ACHN (cell line): ENCODE measurements at regions not wholly inside any gene's neighbourhood (a gene's known extent, or its start where the extent isn't known, plus 50 kb on each side); places are given as distances from the start of the nearest gene placed in this dataset.
"Not testable (repeated sequence)": the region's sequence is repeated elsewhere in the genome, so short reads cannot be mapped to it uniquely, and the experiment has no call there.

Experiments used
- DNase-seq: peaks from one replicate; pipeline ENCODE4 v3.0.0-alpha.2; 2015
- in situ Hi-C: cut with HindIII; loops from 2 replicates; pipeline ENCODE4 v1.10.0; 2017; ENCODE audit warnings: low sequenced_read_pairs, low pct_ligation_motif_present, low pct_unique_long_range_greater_than_20kb

DNA sequence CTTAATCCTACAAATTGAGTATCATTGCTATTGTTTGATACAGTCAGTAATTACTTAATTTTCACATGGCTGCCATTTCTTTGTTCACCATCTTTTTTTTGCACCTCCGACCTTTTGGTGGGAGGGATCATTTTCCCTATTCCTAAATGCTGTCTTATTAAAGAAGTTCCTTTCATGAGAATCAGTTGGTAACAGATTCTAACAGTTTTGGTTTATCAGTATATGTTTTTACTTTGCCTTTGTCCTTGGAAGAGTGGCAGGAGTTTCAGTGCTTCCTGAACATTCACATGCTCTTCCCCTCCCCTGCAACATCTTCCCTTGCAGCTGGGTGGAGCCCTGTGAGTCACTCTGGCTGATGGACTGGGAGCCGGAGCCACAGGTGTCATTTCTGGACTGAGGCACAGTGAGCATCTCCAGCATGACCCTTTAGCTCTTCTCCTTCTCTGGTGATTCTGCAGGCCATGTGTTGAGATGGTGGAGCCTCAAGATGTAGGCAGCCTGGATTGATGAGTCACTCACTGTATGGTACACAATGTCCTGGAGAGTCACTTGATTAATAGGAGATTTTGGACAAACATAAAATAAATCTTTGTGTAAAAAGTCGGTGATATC lies 217.7 kb downstream of the URB2 start:
- DNase-seq = peak; percentile 22
- in situ Hi-C loops = no loop called here

- in situ Hi-C loops = no loop called here
These were observed 218.6 kb downstream of the URB2 start for GRCh38 chr1:229844675-229845074.

DNA sequence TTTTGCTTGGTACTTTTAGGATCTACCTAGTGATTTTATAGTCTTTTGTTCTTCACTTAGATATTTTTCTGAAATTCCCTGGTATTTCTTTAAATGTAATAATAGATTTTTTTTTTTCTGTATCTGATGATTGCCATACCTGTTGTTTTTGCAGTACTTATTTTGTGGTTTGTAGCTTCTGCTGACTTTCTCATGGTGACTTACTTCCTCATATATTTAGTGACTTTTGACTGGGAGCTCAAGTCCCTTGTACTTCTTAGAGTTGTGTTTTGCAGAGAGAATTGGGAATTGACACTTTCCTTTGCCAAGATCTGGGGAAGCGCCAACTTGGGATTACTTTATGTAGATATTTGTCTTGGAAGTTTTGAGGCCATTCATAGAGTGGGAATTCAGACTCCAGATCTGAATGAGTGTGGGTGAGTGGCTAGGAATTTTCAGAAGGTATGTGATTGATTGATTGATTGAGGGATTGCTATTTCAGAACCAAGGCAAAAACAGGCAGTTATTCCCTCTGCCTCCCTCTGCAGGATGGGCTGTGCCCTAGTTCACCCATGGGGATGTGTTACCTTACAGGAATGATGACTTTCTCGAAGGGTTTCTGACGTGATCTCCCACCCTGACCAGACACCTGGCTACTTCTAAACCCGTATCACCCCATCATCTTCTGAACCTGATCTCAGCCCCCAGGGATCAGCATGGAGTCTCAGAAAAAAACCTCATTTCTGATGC lies 219.5 kb downstream of the URB2 start:
- in situ Hi-C loops = no loop called here
- no peak for DNase-seq

More at GRCh38 chr1:229844675-229845074, 218.6 kb downstream of the URB2 start:
- no peak for DNase-seq

DNA sequence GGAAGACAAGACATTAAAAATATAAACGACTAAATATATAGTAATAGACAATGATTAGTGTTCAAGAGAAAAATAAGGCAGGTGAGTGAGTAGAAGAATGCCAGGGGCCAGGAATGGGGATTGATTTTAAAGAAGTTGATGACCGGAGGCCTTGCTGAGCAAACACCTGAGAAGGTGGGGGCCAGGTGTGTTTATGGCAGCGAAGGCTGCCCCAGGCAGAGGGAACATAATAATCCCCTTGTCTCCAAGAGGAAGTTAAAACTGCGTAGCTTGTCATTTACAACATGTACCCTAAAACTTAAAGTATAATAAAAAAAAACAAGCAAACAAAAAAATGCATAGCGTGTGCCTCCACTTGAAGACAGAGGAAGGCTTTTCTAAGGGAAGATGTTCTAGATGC lies 220.3 kb downstream of the URB2 start:
- in situ Hi-C loops = no loop called here
- DNase-seq = no peak

- DNase-seq = peak; percentile 43
These were observed 218.0 kb upstream of the GALNT2 start for GRCh38 chr1:229848752-229849677.

GRCh38 chr1:229851511-229851910 lies 215.5 kb upstream of the GALNT2 start:
- no peak for DNase-seq
- in situ Hi-C loops = no loop called here

More at GRCh38 chr1:229848752-229849677, 218.0 kb upstream of the GALNT2 start:
- in situ Hi-C loops = no loop called here

GRCh38 chr1:229853751-229854150 lies 213.3 kb upstream of the GALNT2 start:
- in situ Hi-C loops = no loop called here
- no peak for DNase-seq

DNA sequence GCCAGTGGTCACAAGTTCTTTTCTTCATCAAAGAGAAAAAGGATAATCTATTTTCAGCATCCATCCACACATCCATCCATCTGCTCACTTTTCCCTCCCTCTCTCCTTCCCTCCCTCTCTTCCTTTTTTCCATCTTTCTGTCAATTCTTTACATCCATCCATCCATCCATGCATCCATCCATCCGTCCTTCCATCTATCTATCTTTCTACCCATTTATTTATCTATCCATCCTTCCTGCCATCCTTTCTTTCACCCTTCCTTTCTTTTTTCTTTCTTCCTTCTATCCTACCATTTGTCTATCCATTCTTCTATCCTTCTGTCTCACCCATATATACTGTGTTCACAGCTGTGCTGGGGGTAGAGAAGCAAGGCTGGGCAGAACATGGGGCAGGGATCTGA lies 212.4 kb upstream of the GALNT2 start:
- DNase-seq = no peak
- in situ Hi-C loops = no loop called here

DNA sequence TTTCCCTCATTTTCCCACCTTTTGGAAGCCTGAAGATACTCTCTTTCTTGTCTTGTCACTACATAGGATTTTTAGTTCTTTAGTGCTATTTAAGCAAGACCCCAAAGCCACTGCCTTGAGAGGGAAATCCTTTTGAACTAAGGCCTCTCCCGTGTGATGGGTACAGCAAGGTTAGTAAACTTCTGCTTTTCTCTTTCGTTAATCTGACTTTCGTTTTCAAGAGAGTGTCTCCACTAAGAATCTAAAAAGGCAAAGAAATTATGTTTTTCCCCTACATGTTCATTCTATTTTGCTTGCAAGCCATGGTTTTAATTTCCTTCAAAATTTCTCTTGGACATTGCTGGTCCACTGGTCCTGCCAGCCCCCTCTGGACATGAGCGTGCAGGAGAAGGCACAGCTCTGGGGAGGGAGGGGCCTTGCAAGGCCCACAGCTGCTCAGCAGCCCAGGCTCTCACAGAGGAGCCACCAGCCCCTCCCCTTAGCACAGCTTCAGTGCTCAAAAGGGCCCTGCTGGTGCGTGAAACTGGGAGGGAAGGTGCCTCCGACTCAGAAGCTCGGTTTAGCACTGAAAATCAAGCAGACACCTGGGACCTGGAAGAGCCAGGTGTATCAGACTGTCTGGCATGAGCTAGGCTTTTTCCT lies 210.9 kb upstream of the GALNT2 start:
- in situ Hi-C loops = no loop called here
- DNase-seq = no peak

GRCh38 chr1:229857585-229857984 lies 209.5 kb upstream of the GALNT2 start:
- in situ Hi-C loops = no loop called here
- no peak for DNase-seq

- no peak for DNase-seq
- in situ Hi-C loops = no loop called here
These were observed 208.0 kb upstream of the GALNT2 start for GRCh38 chr1:229859026-229859425.

GRCh38 chr1:229860926-229861325 lies 206.1 kb upstream of the GALNT2 start:
- in situ Hi-C loops = no loop called here
- DNase-seq = no peak

DNA sequence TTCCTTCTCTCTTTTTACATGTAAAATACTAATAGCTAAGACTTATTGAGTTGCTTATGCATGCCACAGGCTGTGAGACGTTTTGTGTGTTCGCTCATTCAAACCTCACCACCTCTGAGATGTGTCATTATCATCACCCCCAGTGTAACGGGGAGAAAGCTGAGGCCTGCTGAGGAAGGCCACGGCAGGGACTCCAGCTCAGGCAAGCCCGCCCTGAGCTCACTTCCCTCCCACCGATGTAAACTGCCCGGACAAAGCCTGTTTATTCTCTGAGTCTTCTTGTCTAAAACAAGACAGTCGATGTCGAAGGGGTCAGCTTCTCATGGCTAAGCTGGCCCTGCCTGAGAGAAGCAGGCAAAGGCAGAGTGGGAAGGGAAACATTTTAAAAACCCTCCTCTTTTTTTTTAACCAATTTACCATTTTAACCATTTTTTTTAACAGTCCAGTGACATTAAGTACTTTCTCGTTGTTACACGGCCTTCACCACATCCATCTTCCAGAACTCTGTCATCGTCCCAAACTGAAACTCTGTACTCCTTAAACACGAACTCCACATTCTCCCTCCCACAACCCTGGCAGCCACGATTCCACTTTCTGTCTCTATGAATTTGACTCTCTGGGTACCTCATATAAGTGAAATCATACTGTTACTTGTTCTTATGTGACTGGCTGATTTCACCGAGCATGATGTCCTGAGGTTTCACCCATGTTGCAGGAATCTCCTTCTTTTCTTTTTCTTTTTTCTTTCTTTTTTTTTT lies 204.8 kb upstream of the GALNT2 start:
- no peak for DNase-seq
- in situ Hi-C loops = no loop called here

DNA sequence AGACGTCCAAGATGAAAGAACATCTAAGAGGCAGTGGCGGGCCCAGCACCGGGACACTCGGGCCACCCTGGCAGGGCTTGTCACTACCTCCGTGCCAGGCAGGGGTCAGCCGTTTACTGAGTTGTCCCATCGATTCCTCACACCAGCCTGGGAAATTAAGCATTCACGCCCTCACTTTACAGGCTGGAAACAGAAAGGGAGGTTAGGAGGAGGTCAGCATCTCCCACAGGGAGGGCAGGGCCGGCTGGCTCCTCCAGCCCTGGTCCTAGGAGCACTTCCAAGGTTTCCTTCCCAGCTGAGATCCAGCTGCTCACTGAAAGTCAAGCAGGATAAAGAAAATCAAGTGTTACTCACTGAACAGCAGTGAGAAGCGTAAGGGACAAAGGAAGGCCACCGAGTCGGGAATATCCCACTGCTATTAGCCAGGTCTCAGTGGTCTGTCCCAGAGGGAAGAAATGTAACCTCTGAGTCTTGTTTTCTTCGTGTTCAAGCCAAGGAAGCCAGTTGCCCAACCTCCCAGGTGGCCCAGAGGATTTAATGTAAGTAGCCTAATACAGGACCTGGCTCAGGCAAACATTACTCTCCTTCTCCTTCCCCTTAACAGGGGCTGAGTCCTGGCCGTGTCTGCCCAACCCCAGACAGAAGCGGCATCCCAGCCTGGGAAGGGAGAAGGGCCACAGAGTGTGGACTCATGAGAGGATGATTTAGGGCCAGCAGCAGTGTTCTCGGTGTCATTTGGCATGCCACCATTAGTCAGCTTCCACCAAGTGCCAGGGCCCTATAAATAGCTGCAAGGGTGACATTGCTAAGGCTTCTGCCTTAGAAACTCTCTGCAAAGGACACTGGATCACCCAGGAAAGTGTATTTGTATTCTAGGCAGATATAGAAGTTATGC lies 203.1 kb upstream of the GALNT2 start:
- DNase-seq = no peak
- in situ Hi-C loops = no loop called here

GRCh38 chr1:229864686-229865230 lies 202.3 kb upstream of the GALNT2 start:
- in situ Hi-C loops = no loop called here
- DNase-seq = no peak

DNA sequence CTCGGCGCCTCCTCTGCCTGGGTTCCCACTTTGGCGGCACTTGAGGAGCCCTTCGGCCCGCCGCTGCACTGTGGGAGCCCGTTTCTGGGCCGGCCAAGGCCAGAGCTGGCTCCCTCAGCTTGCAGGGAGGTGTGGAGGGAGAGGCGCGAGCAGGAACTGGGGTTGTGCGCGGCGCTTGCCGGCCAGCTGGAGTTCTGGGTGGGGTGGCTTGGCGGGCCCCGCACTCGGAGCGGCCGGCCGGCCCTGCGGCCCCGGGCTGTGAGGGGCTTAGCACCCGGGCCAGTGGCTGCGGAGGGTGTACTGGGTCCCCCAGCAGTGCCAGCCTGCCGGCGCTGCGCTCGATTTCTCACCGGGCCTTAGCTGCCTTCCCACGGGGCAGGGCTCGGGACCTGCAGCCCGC lies 201.7 kb upstream of the GALNT2 start:
- in situ Hi-C loops, DNase-seq: not testable (repeated sequence)

DNA sequence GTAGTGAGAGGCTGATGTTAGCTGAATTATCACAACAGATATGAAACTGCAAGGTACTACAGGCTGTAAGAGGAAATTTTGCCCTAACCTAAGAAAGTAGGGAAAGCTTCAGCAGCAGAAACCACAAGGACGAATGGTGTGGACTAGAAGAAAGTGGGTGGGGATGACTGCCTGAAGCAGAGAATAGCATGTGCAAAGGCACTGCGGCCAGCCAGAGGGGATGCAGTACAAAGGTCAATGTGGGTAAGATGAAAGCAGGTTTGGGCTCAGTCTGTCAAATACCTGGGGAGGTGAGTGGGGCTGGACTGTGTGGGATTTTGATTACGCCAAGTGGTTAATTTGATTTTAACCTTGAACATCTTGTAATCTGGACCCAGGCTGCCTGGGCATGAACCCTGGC lies 199.3 kb upstream of the GALNT2 start:
- in situ Hi-C loops = no loop called here
- no peak for DNase-seq
